Esophagus squamous epithelium (tissue), 4 donors: ENCODE measurements at regions not wholly inside any gene's neighbourhood (a gene's known extent, or its start where the extent isn't known, plus 50 kb on each side); places are given as distances from the start of the nearest gene placed in this dataset.

Experiments used
- POLR2A ChIP-seq, 4 donors: fragments of 450-650 bp; IDR thresholded peaks; one replicate each; pipeline ENCODE4 v1.6.1; 2017; ENCODE audit warnings: antibody characterized with exemption in 4 of 4, mild to moderate bottlenecking in 4 of 4, moderate library complexity in 3 of 4
- TF ChIP-seq, protein P1 (sequence below), 6 experiments: fragments of 450-650 bp in 4 of 6; fragments of 200-600 bp in 2 of 6; sonication (generic) in 2 of 6; IDR thresholded peaks; one replicate each; pipeline ENCODE4 v1.5.1; 2016 to 2019; ENCODE audit warnings: antibody characterized with exemption in 6 of 6, mild to moderate bottlenecking in 4 of 6, moderate library complexity in 4 of 6

DNA sequence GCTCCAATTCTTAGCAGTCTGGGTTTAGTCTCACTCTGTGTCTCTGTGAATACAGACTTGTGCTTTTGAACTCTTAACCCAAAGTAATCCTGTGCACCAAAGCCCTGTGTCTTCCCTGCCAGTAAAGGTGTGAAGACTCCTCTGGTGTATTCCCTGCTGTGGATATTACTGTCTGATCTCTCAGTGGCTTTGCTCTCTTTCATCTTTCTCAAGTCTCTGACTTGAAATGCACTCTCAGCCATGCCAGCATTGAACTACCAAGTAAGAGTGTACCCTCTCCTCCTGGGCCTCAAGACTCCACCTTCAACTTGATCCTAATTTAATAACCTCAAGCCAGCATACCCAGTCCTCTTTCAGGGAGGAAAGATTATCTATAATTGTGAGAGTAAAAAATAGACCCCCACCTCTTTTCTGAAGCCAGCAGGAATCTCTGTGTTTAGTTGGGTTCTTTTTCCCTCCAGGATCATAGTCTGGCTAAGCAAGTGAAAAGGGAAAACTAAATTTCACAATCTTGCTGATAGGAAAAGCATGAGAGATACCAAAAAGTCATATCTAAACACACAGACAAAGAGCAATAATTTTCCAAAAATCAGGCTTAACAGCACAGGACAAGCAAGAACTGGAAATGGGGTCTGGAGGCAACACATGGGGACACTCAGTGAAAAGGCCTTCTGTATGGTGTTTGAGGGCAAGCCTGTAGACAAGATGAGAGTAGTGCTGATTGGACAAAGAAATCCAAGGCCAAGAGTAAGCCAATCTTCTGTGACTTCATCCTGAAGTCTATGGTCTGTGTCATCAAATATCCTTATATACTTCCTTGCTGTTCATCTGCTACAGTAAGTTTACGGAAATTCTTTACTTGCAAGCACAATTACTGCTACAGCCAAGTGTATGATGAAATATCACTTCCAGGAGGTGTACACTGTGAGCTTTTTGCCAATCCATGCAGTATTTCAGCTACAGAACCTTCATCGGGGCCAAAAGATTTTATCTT, 296.1 kb upstream of the TGFBR2 start:
- TF ChIP-seq POLR2A (IDR thresholded peaks at IDR 0.05), result no peak
- TF ChIP-seq, protein P1, sequence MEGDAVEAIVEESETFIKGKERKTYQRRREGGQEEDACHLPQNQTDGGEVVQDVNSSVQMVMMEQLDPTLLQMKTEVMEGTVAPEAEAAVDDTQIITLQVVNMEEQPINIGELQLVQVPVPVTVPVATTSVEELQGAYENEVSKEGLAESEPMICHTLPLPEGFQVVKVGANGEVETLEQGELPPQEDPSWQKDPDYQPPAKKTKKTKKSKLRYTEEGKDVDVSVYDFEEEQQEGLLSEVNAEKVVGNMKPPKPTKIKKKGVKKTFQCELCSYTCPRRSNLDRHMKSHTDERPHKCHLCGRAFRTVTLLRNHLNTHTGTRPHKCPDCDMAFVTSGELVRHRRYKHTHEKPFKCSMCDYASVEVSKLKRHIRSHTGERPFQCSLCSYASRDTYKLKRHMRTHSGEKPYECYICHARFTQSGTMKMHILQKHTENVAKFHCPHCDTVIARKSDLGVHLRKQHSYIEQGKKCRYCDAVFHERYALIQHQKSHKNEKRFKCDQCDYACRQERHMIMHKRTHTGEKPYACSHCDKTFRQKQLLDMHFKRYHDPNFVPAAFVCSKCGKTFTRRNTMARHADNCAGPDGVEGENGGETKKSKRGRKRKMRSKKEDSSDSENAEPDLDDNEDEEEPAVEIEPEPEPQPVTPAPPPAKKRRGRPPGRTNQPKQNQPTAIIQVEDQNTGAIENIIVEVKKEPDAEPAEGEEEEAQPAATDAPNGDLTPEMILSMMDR (IDR thresholded peaks at IDR 0.05), result no peak
